ENCODE measurements at regions not wholly inside any gene's neighbourhood (a gene's known extent, or its start where the extent isn't known, plus 50 kb on each side); places are given as distances from the start of the nearest gene placed in this dataset.

GRCh38 chr16:86038926-86039310 lies 140.0 kb downstream of the IRF8 start:
- Histone ChIP-seq H4K20me1 (ENCODE audit: control insufficient read depth, insufficient read depth, low read depth, low read length) (no peaks in the 10 kb centered on the region), H3K4me1 (ENCODE audit: control insufficient read depth, low read length) (no peaks in the 10 kb centered on the region), H3F3A (ENCODE audit: control insufficient read depth, insufficient read depth) (no peaks in the 10 kb centered on the region), H3K27ac (ENCODE audit: low read depth, low read length) (no peak overlapping the region), H3K9me2 (replicated peaks; ENCODE audit: control insufficient read depth, low read length) (no peaks in the 10 kb centered on the region), H3K27me3 (ENCODE audit: control insufficient read depth, low read length) (peaks cover 9% of the 10 kb centered on the region; the same call in 1 of the 2 replicates), H3K79me2 (ENCODE audit: control insufficient read depth, low read length) (no peaks in the 10 kb centered on the region), H3K4me2 (ENCODE audit: low read length) (no peak overlapping the region), H3K9me3 (ENCODE audit: control insufficient read depth, insufficient read depth, low read length) (no peaks in the 10 kb centered on the region), H3K36me3 (ENCODE audit: control insufficient read depth, low read length) (no peaks in the 10 kb centered on the region), H3K4me3 (ENCODE audit: low read length) (no peak overlapping the region)
- no peak for TF ChIP-seq EZH2phosphoT487 (IDR thresholded peaks at IDR 0.05; ENCODE audit: borderline replicate concordance, low read length)
- no peak for TF ChIP-seq CTCF (IDR thresholded peaks at IDR 0.05; ENCODE audit: low read depth, low read length, poor library complexity, severe bottlenecking)

- Histone ChIP-seq H3K4me2 (ENCODE audit: low read length) (no peak overlapping the region), H3K4me3 (ENCODE audit: low read length) (no peak overlapping the region), H3K79me2 (ENCODE audit: control insufficient read depth, low read length) (no peaks in the 10 kb centered on the region), H3K9me2 (replicated peaks; ENCODE audit: control insufficient read depth, low read length) (no peaks in the 10 kb centered on the region), H4K20me1 (ENCODE audit: control insufficient read depth, insufficient read depth, low read depth, low read length) (no peaks in the 10 kb centered on the region), H3K36me3 (ENCODE audit: control insufficient read depth, low read length) (no peaks in the 10 kb centered on the region), H3K27ac (ENCODE audit: low read depth, low read length) (no peak overlapping the region), H3K9me3 (ENCODE audit: control insufficient read depth, insufficient read depth, low read length) (no peaks in the 10 kb centered on the region), H3F3A (ENCODE audit: control insufficient read depth, insufficient read depth) (no peaks in the 10 kb centered on the region), H3K27me3 (ENCODE audit: control insufficient read depth, low read length) (peaks cover 9% of the 10 kb centered on the region; the same call in 1 of the 2 replicates), H3K4me1 (ENCODE audit: control insufficient read depth, low read length) (no peaks in the 10 kb centered on the region)
- TF ChIP-seq EZH2phosphoT487 (IDR thresholded peaks at IDR 0.05; ENCODE audit: borderline replicate concordance, low read length) = no peak
- TF ChIP-seq CTCF (IDR thresholded peaks at IDR 0.05; ENCODE audit: low read depth, low read length, poor library complexity, severe bottlenecking) = no peak
Observed at GRCh38 chr16:86039606-86040005, 140.6 kb downstream of the IRF8 start.

GRCh38 chr16:86040496-86040895 lies 141.5 kb downstream of the IRF8 start:
- H3K4me1 ChIP-seq (ENCODE audit: control insufficient read depth, low read length) = peaks cover 6% of the 10 kb centered on the region
- H4K20me1 ChIP-seq (ENCODE audit: control insufficient read depth, insufficient read depth, low read depth, low read length) = no peaks in the 10 kb centered on the region
- peaks cover 9% of the 10 kb centered on the region; the same call in 1 of the 2 replicates for H3K27me3 ChIP-seq (ENCODE audit: control insufficient read depth, low read length)
- TF ChIP-seq EZH2phosphoT487 (IDR thresholded peaks at IDR 0.05; ENCODE audit: borderline replicate concordance, low read length) = no peak
- no peak for TF ChIP-seq CTCF (IDR thresholded peaks at IDR 0.05; ENCODE audit: low read depth, low read length, poor library complexity, severe bottlenecking)
- H3K4me2 ChIP-seq (ENCODE audit: low read length) = no peak overlapping the region
- H3K9me2 ChIP-seq (replicated peaks; ENCODE audit: control insufficient read depth, low read length) = no peaks in the 10 kb centered on the region
- no peaks in the 10 kb centered on the region for H3F3A ChIP-seq (ENCODE audit: control insufficient read depth, insufficient read depth)
- no peaks in the 10 kb centered on the region for H3K36me3 ChIP-seq (ENCODE audit: control insufficient read depth, low read length)
- H3K79me2 ChIP-seq (ENCODE audit: control insufficient read depth, low read length) = no peaks in the 10 kb centered on the region
- no peak overlapping the region for H3K4me3 ChIP-seq (ENCODE audit: low read length)
- no peak overlapping the region for H3K27ac ChIP-seq (ENCODE audit: low read depth, low read length)
- no peaks in the 10 kb centered on the region for H3K9me3 ChIP-seq (ENCODE audit: control insufficient read depth, insufficient read depth, low read length)

All from DOHH2 (cell line).